ENCODE measurements at regions not wholly inside any gene's neighbourhood (a gene's known extent, or its start where the extent isn't known, plus 50 kb on each side); places are given as distances from the start of the nearest gene placed in this dataset.

DNA sequence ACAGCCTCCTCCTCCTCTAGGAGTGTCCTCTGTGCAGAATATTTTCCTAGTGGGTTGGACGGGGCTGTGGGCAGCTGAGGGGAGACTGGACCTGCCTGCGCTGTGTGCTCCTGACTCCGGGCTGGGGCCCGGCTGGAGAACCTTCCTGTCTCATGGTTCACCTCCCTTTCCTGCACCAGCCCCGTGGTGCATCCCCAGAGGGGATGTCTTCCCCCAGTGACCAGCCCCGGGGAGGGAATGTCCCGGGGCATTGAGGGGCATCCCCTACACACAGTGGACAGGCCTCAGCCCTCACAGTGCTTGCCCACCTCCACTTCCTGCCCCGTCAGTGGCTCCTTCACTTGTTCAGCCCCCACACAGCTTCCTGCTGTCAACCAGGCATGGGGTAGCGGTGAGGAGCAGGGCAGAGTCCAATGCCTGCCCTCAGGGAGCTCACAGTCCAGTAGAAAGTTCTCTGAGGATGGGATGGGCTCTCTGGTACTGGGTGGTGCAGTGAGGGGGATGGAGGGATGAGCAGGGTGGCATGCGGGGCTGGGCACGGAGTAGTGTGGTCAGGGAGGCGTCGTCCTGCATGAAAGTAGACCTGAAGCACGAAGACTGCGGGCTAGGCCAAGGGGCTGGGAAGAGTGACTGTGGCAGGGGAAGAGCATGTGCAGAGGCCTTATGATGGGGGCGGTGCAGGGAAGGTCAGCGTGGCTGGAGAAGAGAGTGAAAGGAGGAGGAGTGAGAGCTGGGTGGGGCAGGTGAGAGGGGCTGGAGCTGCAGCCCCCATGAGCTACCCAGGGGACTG lies 52.1 kb upstream of the PITX1 start:
- Histone ChIP-seq H3K9me3 (ENCODE audit: insufficient read depth, low read depth, low read length) (peaks cover 11% of the 10 kb centered on the region), H2BK12ac (ENCODE audit: low read length) (no peak overlapping the region), H3K4me3 (ENCODE audit: low read depth, low read length) (no peak overlapping the region), H3K18ac (ENCODE audit: low read length) (no peak overlapping the region), H4K12ac (ENCODE audit: low read depth, low read length) (no peak overlapping the region), H3K23ac (ENCODE audit: low read length) (no peak overlapping the region), H3K4me2 (ENCODE audit: low read length) (no peak overlapping the region), H4K91ac (ENCODE audit: low read depth, low read length) (no peak overlapping the region), H3K79me2 (ENCODE audit: control insufficient read depth, insufficient read depth, low read length, poor library complexity) (no peaks in the 10 kb centered on the region), H4K8ac (ENCODE audit: low read depth, low read length) (no peak overlapping the region), H3K79me1 (ENCODE audit: low read length) (no peaks in the 10 kb centered on the region), H2BK120ac (ENCODE audit: insufficient read depth, low read length, poor library complexity) (no peak overlapping the region), H2BK5ac (ENCODE audit: low read depth, low read length, poor library complexity) (no peak overlapping the region), H3K27ac (ENCODE audit: low read depth, low read length) (no peak overlapping the region), H3K9ac (ENCODE audit: low read length) (no peak overlapping the region), H3K27me3 (ENCODE audit: insufficient read depth, low read length) (no peaks in the 10 kb centered on the region), H2AFZ (ENCODE audit: insufficient read depth, low read length, poor library complexity) (no peak overlapping the region), H3K4ac (ENCODE audit: low read depth, low read length) (no peak overlapping the region), H3K14ac (ENCODE audit: low read length) (no peak overlapping the region), H3K36me3 (ENCODE audit: control insufficient read depth in 1 of 2, insufficient read depth in 2 of 2, low read length in 2 of 2) (no peaks in the 10 kb centered on the region), H3K4me1 (ENCODE audit: control insufficient read depth in 1 of 2, insufficient read depth in 2 of 2, low read length in 2 of 2) (peaks cover 0 to 1% of the 10 kb centered on the region in 2 experiments), H2AK5ac (ENCODE audit: low read length) (no peak overlapping the region)
- no CpG with 5 or more reads among the region's 17 CpGs for WGBS (ENCODE audit: extremely low coverage, insufficient coverage, insufficient read length)
- no peak for DNase-seq

- Histone ChIP-seq H3K4me1 (ENCODE audit: control insufficient read depth in 1 of 2, insufficient read depth in 2 of 2, low read length in 2 of 2) (peaks cover 0 to 1% of the 10 kb centered on the region in 2 experiments), H4K12ac (ENCODE audit: low read depth, low read length) (no peak overlapping the region), H2AFZ (ENCODE audit: insufficient read depth, low read length, poor library complexity) (no peak overlapping the region), H4K91ac (ENCODE audit: low read depth, low read length) (no peak overlapping the region), H2AK5ac (ENCODE audit: low read length) (no peak overlapping the region), H3K14ac (ENCODE audit: low read length) (no peak overlapping the region), H3K4me2 (ENCODE audit: low read length) (no peak overlapping the region), H3K9me3 (ENCODE audit: insufficient read depth, low read depth, low read length) (peaks cover 11% of the 10 kb centered on the region), H3K18ac (ENCODE audit: low read length) (no peak overlapping the region), H2BK5ac (ENCODE audit: low read depth, low read length, poor library complexity) (no peak overlapping the region), H3K27ac (ENCODE audit: low read depth, low read length) (no peak overlapping the region), H2BK12ac (ENCODE audit: low read length) (no peak overlapping the region), H2BK120ac (ENCODE audit: insufficient read depth, low read length, poor library complexity) (no peak overlapping the region), H4K8ac (ENCODE audit: low read depth, low read length) (no peak overlapping the region), H3K9ac (ENCODE audit: low read length) (no peak overlapping the region), H3K23ac (ENCODE audit: low read length) (no peak overlapping the region), H3K27me3 (ENCODE audit: insufficient read depth, low read length) (no peaks in the 10 kb centered on the region), H3K4me3 (ENCODE audit: low read depth, low read length) (no peak overlapping the region), H3K79me2 (ENCODE audit: control insufficient read depth, insufficient read depth, low read length, poor library complexity) (no peaks in the 10 kb centered on the region), H3K36me3 (ENCODE audit: control insufficient read depth in 1 of 2, insufficient read depth in 2 of 2, low read length in 2 of 2) (no peaks in the 10 kb centered on the region), H3K4ac (ENCODE audit: low read depth, low read length) (no peak overlapping the region), H3K79me1 (ENCODE audit: low read length) (no peaks in the 10 kb centered on the region)
- peak in 1 of 2 donors; percentile 45 for DNase-seq
- WGBS (ENCODE audit: extremely low coverage, insufficient coverage, insufficient read length) = no CpG with 5 or more reads among the region's 6 CpGs
Measured at GRCh38 chr5:135085133-135085935, 51.3 kb upstream of the PITX1 start.
